C4-2B (cell line): ENCODE measurements at regions not wholly inside any gene's neighbourhood (a gene's known extent, or its start where the extent isn't known, plus 50 kb on each side); places are given as distances from the start of the nearest gene placed in this dataset.

Experiments used
- H3K27ac ChIP-seq: fragments of 450-650 bp; 2 replicates; pipeline ENCODE4 v1.5.1; 2017
- CTCF ChIP-seq: fragments of 450-650 bp; conservative IDR thresholded peaks from 2 replicates; pipeline ENCODE4 v1.5.1; 2017; ENCODE audit warnings: mild to moderate bottlenecking
- ZFX ChIP-seq: fragments of 450-650 bp; IDR thresholded peaks from 2 replicates; pipeline ENCODE4 v1.6.1; 2017

- TF ChIP-seq ZFX (no peak), CTCF (no peak)
- H3K27ac ChIP-seq, result no peak overlapping the region
These were observed 238.1 kb upstream of the TENM4 start for GRCh38 chr11:79678780-79679452.

- no peak overlapping the region for H3K27ac ChIP-seq
- TF ChIP-seq ZFX, result no peak
- TF ChIP-seq CTCF, result no peak
These were observed 235.6 kb upstream of the TENM4 start for GRCh38 chr11:79676396-79676795.

- TF ChIP-seq ZFX (no peak), CTCF (no peak)
- H3K27ac ChIP-seq, result no peak overlapping the region
These were observed 234.3 kb upstream of the TENM4 start for GRCh38 chr11:79675081-79675480.

- no peak overlapping the region for H3K27ac ChIP-seq
- TF ChIP-seq CTCF (no peak), ZFX (no peak)
These were observed 232.0 kb upstream of the TENM4 start for GRCh38 chr11:79672786-79673185.

GRCh38 chr11:79671401-79671800 lies 230.6 kb upstream of the TENM4 start:
- H3K27ac ChIP-seq, result no peak overlapping the region
- TF ChIP-seq ZFX (no peak), CTCF (no peak)

- no peak overlapping the region for H3K27ac ChIP-seq
- no peak for TF ChIP-seq ZFX
- TF ChIP-seq CTCF, result no peak
These were observed 230.1 kb upstream of the TENM4 start for GRCh38 chr11:79670882-79671281.

GRCh38 chr11:79668575-79668974 lies 227.7 kb upstream of the TENM4 start:
- TF ChIP-seq ZFX (no peak), CTCF (no peak)
- no peak overlapping the region for H3K27ac ChIP-seq
